ENCODE measurements at regions not wholly inside any gene's neighbourhood (a gene's known extent, or its start where the extent isn't known, plus 50 kb on each side); places are given as distances from the start of the nearest gene placed in this dataset.

DNA sequence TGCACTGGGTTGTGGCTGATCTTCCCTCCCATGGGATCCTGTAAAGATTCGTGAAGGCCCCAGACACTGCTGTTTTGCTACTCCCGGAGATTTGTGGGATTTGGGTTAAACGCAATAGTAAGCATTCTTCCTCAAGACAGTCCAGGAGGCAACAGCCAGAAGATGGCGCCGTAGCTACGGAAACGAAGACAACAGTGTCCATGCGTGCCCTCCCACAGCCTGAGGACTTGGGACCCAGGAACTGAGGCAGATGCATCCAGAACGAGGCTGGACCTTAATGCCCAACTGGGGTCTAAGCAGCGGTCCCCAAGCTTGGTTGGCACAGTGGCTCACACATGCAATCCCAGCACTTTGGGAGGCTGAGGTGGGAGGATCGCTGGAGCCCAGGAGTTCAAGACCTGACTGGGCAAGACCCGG lies 57.6 kb upstream of the ZNF507 start:
- peak; percentile 22 for DNase-seq (ENCODE audit: low spot score)
- Histone ChIP-seq H3K4me2 (ENCODE audit: low read length) (no peak overlapping the region), H4K20me1 (ENCODE audit: insufficient read depth, low read length) (no peaks in the 10 kb centered on the region), H3K4me1 (ENCODE audit: insufficient read depth, low read length, poor library complexity, severe bottlenecking) (no peaks in the 10 kb centered on the region), H3K27ac (ENCODE audit: low read depth, low read length, poor library complexity, severe bottlenecking) (no peak overlapping the region), H3K79me2 (ENCODE audit: insufficient read depth, low read depth, low read length) (no peaks in the 10 kb centered on the region), H3K4me3 (ENCODE audit: low read depth, low read length, poor library complexity, severe bottlenecking) (no peak overlapping the region), H3K36me3 (ENCODE audit: insufficient read depth, low read length) (no peaks in the 10 kb centered on the region), H3K9me3 (ENCODE audit: low read length) (no peaks in the 10 kb centered on the region), H2AFZ (ENCODE audit: low read length) (no peak overlapping the region), H3K9me2 (ENCODE audit: insufficient read depth, low read length) (no peaks in the 10 kb centered on the region)
- POLR2A ChIA-PET: no interaction called here
- TF ChIP-seq EZH2phosphoT487 (IDR thresholded peaks at IDR 0.05; ENCODE audit: borderline replicate concordance, low read depth, low read length): no peak
- TF ChIP-seq, protein P1, sequence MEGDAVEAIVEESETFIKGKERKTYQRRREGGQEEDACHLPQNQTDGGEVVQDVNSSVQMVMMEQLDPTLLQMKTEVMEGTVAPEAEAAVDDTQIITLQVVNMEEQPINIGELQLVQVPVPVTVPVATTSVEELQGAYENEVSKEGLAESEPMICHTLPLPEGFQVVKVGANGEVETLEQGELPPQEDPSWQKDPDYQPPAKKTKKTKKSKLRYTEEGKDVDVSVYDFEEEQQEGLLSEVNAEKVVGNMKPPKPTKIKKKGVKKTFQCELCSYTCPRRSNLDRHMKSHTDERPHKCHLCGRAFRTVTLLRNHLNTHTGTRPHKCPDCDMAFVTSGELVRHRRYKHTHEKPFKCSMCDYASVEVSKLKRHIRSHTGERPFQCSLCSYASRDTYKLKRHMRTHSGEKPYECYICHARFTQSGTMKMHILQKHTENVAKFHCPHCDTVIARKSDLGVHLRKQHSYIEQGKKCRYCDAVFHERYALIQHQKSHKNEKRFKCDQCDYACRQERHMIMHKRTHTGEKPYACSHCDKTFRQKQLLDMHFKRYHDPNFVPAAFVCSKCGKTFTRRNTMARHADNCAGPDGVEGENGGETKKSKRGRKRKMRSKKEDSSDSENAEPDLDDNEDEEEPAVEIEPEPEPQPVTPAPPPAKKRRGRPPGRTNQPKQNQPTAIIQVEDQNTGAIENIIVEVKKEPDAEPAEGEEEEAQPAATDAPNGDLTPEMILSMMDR (conservative IDR thresholded peaks at IDR 0.05; ENCODE audit: low read length): peak; percentile 66
- intact Hi-C loops (cut with micrococcal nuclease; ENCODE audit: unreplicated experiment): no loop called here
- BruUV-seq (replicated peaks): no TSS peak
- CTCF ChIA-PET (ENCODE audit: unreplicated experiment): no interaction called here

DNA sequence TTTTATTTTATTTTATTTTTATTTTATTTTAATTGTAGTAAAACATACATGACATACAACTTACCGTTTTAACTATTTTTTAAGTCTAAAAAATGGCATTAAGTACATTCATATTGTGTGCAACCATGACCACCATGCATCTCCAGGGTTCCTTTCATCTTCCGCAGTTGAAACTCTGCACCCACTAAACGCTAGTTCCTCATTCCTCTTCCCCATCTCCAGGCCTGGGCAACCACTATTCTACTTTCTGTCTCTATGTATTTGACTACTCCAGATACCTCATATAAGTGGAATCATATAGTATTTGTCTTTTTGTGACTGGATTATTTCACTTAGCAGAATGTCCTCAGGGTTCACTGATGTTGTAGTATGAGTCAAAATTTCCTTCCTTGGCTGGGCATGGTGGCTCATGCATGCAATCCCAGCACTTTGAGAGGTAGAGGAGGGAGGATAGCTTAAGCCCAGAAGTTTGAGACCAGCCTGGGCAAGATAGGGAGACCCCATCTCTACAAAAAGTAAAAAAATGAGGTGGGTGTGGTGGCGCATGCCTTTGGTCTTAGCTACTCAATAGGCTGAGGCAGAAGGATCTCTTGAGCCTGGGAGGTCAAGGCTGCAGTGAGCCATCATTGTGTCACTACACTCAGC lies 55.7 kb upstream of the ZNF507 start:
- CTCF ChIA-PET (ENCODE audit: unreplicated experiment): interaction anchor here (0.6 kb wide), 1 partner anchor 1201 kb away, joined by 3 read pairs; no protein-coding TSS in a partner anchor

DNA sequence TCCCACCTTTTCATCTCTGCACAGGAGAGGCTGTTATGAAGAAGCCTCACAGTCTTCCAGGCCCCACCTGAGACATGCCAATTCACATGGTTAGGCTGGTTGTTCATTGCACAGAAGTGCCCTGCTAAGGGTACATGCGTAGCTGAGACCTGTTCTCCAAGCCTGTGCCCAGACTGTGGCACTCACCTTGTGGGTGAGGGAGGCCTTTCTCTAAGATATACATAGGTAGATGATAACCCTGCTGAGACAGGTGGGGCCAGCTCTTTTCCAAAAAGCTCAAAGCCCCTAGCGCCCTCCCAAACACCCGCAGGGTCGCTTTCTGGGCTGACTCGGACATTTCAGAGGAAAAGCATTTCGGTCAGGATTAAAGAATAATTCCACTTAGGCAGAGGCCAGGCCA lies 53.5 kb upstream of the ZNF507 start:
- H3K4me2 ChIP-seq (ENCODE audit: low read length): no peak overlapping the region
- no peaks in the 10 kb centered on the region for H3K9me3 ChIP-seq (ENCODE audit: low read length)
- no peaks in the 10 kb centered on the region for H3K36me3 ChIP-seq (ENCODE audit: insufficient read depth, low read length)
- DNase-seq (ENCODE audit: low spot score): no peak
- no peaks in the 10 kb centered on the region for H3K9me2 ChIP-seq (ENCODE audit: insufficient read depth, low read length)
- BruUV-seq (replicated peaks): no TSS peak
- H3K27ac ChIP-seq (ENCODE audit: low read depth, low read length, poor library complexity, severe bottlenecking): no peak overlapping the region
- H3K4me1 ChIP-seq (ENCODE audit: insufficient read depth, low read length, poor library complexity, severe bottlenecking): no peaks in the 10 kb centered on the region
- H3K4me3 ChIP-seq (ENCODE audit: low read depth, low read length, poor library complexity, severe bottlenecking): no peak overlapping the region
- no peak for TF ChIP-seq EZH2phosphoT487 (IDR thresholded peaks at IDR 0.05; ENCODE audit: borderline replicate concordance, low read depth, low read length)
- TF ChIP-seq, protein P1 (conservative IDR thresholded peaks at IDR 0.05; ENCODE audit: low read length): no peak
- no peak overlapping the region for H2AFZ ChIP-seq (ENCODE audit: low read length)
- no peaks in the 10 kb centered on the region for H3K79me2 ChIP-seq (ENCODE audit: insufficient read depth, low read depth, low read length)
- H4K20me1 ChIP-seq (ENCODE audit: insufficient read depth, low read length): no peaks in the 10 kb centered on the region
- intact Hi-C loops (cut with micrococcal nuclease; ENCODE audit: unreplicated experiment): no loop called here
- CTCF ChIA-PET (ENCODE audit: unreplicated experiment): no interaction called here
- POLR2A ChIA-PET: no interaction called here

More for the DNA sequence above, 55.7 kb upstream of the ZNF507 start:
- Histone ChIP-seq H3K27ac (ENCODE audit: low read depth, low read length, poor library complexity, severe bottlenecking) (no peak overlapping the region), H3K4me1 (ENCODE audit: insufficient read depth, low read length, poor library complexity, severe bottlenecking) (no peaks in the 10 kb centered on the region), H3K4me2 (ENCODE audit: low read length) (no peak overlapping the region), H2AFZ (ENCODE audit: low read length) (no peak overlapping the region), H4K20me1 (ENCODE audit: insufficient read depth, low read length) (no peaks in the 10 kb centered on the region), H3K9me2 (ENCODE audit: insufficient read depth, low read length) (no peaks in the 10 kb centered on the region), H3K36me3 (ENCODE audit: insufficient read depth, low read length) (no peaks in the 10 kb centered on the region), H3K79me2 (ENCODE audit: insufficient read depth, low read depth, low read length) (no peaks in the 10 kb centered on the region), H3K9me3 (ENCODE audit: low read length) (no peaks in the 10 kb centered on the region), H3K4me3 (ENCODE audit: low read depth, low read length, poor library complexity, severe bottlenecking) (no peak overlapping the region)
- DNase-seq (ENCODE audit: low spot score): no peak
- intact Hi-C loops (cut with micrococcal nuclease; ENCODE audit: unreplicated experiment): no loop called here
- no peak for TF ChIP-seq EZH2phosphoT487 (IDR thresholded peaks at IDR 0.05; ENCODE audit: borderline replicate concordance, low read depth, low read length)
- TF ChIP-seq, protein P1 (conservative IDR thresholded peaks at IDR 0.05; ENCODE audit: low read length): no peak
- BruUV-seq (replicated peaks): no TSS peak
- POLR2A ChIA-PET: no interaction called here
